Left ventricle myocardium inferior (tissue), 1 donor: ENCODE measurements at regions not wholly inside any gene's neighbourhood (a gene's known extent, or its start where the extent isn't known, plus 50 kb on each side); places are given as distances from the start of the nearest gene placed in this dataset.

ENCODE experiments used
- DNase-seq: peaks from one replicate; pipeline ENCODE4 v3.0.0-alpha.2; 2020
- H3K27ac ChIP-seq: fragments of 200-600 bp; replicated peaks from 2 replicates; pipeline ENCODE4 v1.8.0; 2021
- H3K27me3 ChIP-seq: fragments of 200-600 bp; 2 replicates; pipeline ENCODE4 v1.8.0; 2021; ENCODE audit warnings: low read depth
- H3K36me3 ChIP-seq: fragments of 200-600 bp; 2 replicates; pipeline ENCODE4 v1.8.0; 2021
- H3K4me1 ChIP-seq: fragments of 200-600 bp; 2 replicates; pipeline ENCODE4 v1.8.0; 2021
- H3K4me3 ChIP-seq: fragments of 200-600 bp; 2 replicates; pipeline ENCODE4 v1.8.0; 2021; ENCODE audit warnings: mild to moderate bottlenecking, moderate library complexity
- H3K9me3 ChIP-seq: fragments of 200-600 bp; replicated peaks from 2 replicates; pipeline ENCODE4 v1.8.0; 2021
- CTCF ChIP-seq: fragments of 200-600 bp; IDR thresholded peaks from 2 replicates; pipeline ENCODE4 v1.8.0; 2021; ENCODE audit warnings: antibody characterized with exemption, mild to moderate bottlenecking, borderline replicate concordance
- intact Hi-C: fragments of 100-400 bp; cut with micrococcal nuclease; formaldehyde crosslinking; loops from one replicate; pipeline ENCODE4 v1.11.0; 2022
- donor health status: DM: no; HTN: yes; CAD: no; lungs with severe emphysema.

GRCh38 chrX:120697053-120697452, 67.2 kb upstream of the C1GALT1C1 start:
- intact Hi-C loops, result no loop called here
- Histone ChIP-seq H3K36me3 (no peaks in the 10 kb centered on the region), H3K9me3 (no peaks in the 10 kb centered on the region), H3K27me3 (no peaks in the 10 kb centered on the region), H3K4me1 (no peaks in the 10 kb centered on the region), H3K4me3 (no peak overlapping the region), H3K27ac (no peak overlapping the region)
- no peak for DNase-seq
- no peak for TF ChIP-seq CTCF

- H3K36me3 ChIP-seq, result no peaks in the 10 kb centered on the region
- no peak for DNase-seq
- no peaks in the 10 kb centered on the region for H3K27me3 ChIP-seq
- no peaks in the 10 kb centered on the region for H3K9me3 ChIP-seq
- intact Hi-C loops, result no loop called here
- TF ChIP-seq CTCF, result no peak
- H3K4me1 ChIP-seq, result no peaks in the 10 kb centered on the region
- H3K4me3 ChIP-seq, result no peak overlapping the region
- no peak overlapping the region for H3K27ac ChIP-seq
Observed at GRCh38 chrX:120692319-120692718, 62.5 kb upstream of the C1GALT1C1 start.

GRCh38 chrX:120690941-120691340, 61.1 kb upstream of the C1GALT1C1 start:
- Histone ChIP-seq H3K4me1 (no peaks in the 10 kb centered on the region), H3K27me3 (no peaks in the 10 kb centered on the region), H3K36me3 (no peaks in the 10 kb centered on the region), H3K9me3 (no peaks in the 10 kb centered on the region), H3K4me3 (no peak overlapping the region), H3K27ac (no peak overlapping the region)
- intact Hi-C loops, result no loop called here
- no peak for DNase-seq
- no peak for TF ChIP-seq CTCF

GRCh38 chrX:120690344-120690743, 60.5 kb upstream of the C1GALT1C1 start:
- Histone ChIP-seq H3K27me3 (no peaks in the 10 kb centered on the region), H3K4me3 (no peak overlapping the region), H3K36me3 (no peaks in the 10 kb centered on the region), H3K27ac (no peak overlapping the region), H3K4me1 (no peaks in the 10 kb centered on the region), H3K9me3 (no peaks in the 10 kb centered on the region)
- intact Hi-C loops, result no loop called here
- DNase-seq, result no peak
- no peak for TF ChIP-seq CTCF

GRCh38 chrX:120680090-120680489, 50.2 kb upstream of the C1GALT1C1 start:
- no peak overlapping the region for H3K4me3 ChIP-seq
- H3K27ac ChIP-seq, result no peak overlapping the region
- H3K27me3 ChIP-seq, result no peaks in the 10 kb centered on the region
- TF ChIP-seq CTCF, result no peak
- H3K4me1 ChIP-seq, result no peaks in the 10 kb centered on the region
- H3K9me3 ChIP-seq, result no peaks in the 10 kb centered on the region
- no peaks in the 10 kb centered on the region for H3K36me3 ChIP-seq
- DNase-seq, result no peak
- intact Hi-C loops, result no loop called here
